BLaER1 (cell line): ENCODE measurements at regions not wholly inside any gene's neighbourhood (a gene's known extent, or its start where the extent isn't known, plus 50 kb on each side); places are given as distances from the start of the nearest gene placed in this dataset.
"Not testable (repeated sequence)": the region's sequence is repeated elsewhere in the genome, so short reads cannot be mapped to it uniquely, and the experiment has no call there.

Experiments used
- H3K27ac ChIP-seq: shearing (Covaris generic); formaldehyde crosslinking; 2 replicates; pipeline ENCODE4 v1.8.1; 2022
- H3K27me3 ChIP-seq: shearing (Covaris generic); formaldehyde crosslinking; 2 replicates; pipeline ENCODE4 v1.8.1; 2022
- H3K36me3 ChIP-seq: shearing (Covaris generic); formaldehyde crosslinking; 2 replicates; pipeline ENCODE4 v1.8.1; 2022
- H3K4me1 ChIP-seq: shearing (Covaris generic); formaldehyde crosslinking; 2 replicates; pipeline ENCODE4 v1.8.1; 2022
- H3K4me2 ChIP-seq: shearing (Covaris generic); formaldehyde crosslinking; 2 replicates; pipeline ENCODE4 v1.8.1; 2022
- H3K4me3 ChIP-seq: shearing (Covaris generic); formaldehyde crosslinking; 2 replicates; pipeline ENCODE4 v1.8.1; 2022
- H3K9ac ChIP-seq: shearing (Covaris generic); formaldehyde crosslinking; 2 replicates; pipeline ENCODE4 v1.8.1; 2022
- H3K9me3 ChIP-seq: shearing (Covaris generic); formaldehyde crosslinking; 2 replicates; pipeline ENCODE4 v1.8.1; 2022
- H4K20me1 ChIP-seq: shearing (Covaris generic); formaldehyde crosslinking; 2 replicates; pipeline ENCODE4 v1.8.1; 2022
- Cebpa-rat ChIP-seq: shearing (Covaris generic); IDR thresholded peaks from 2 replicates; pipeline ENCODE4 v1.8.1; 2022

GRCh38 chr3:169029674-169030285 lies 633.7 kb downstream of the MECOM start:
- Histone ChIP-seq H3K4me3 (no peak overlapping the region), H3K36me3 (no peaks in the 10 kb centered on the region), H3K27me3 (no peaks in the 10 kb centered on the region), H3K9me3 (no peaks in the 10 kb centered on the region), H3K27ac (no peak overlapping the region), H3K4me1 (no peaks in the 10 kb centered on the region), H4K20me1 (no peaks in the 10 kb centered on the region), H3K9ac (no peak overlapping the region), H3K4me2 (no peak overlapping the region)
- no peak for TF ChIP-seq Cebpa-rat

GRCh38 chr3:169028716-169029115 lies 634.8 kb downstream of the MECOM start:
- H3K27ac ChIP-seq, result no peak overlapping the region
- H3K4me2 ChIP-seq, result no peak overlapping the region
- H4K20me1 ChIP-seq, result no peaks in the 10 kb centered on the region
- no peaks in the 10 kb centered on the region for H3K36me3 ChIP-seq
- no peaks in the 10 kb centered on the region for H3K9me3 ChIP-seq
- no peaks in the 10 kb centered on the region for H3K27me3 ChIP-seq
- no peak overlapping the region for H3K4me3 ChIP-seq
- no peaks in the 10 kb centered on the region for H3K4me1 ChIP-seq
- H3K9ac ChIP-seq, result no peak overlapping the region
- no peak for TF ChIP-seq Cebpa-rat

GRCh38 chr3:169026543-169027182 lies 636.8 kb downstream of the MECOM start:
- Histone ChIP-seq H4K20me1 (no peaks in the 10 kb centered on the region), H3K4me1 (no peaks in the 10 kb centered on the region), H3K9me3 (no peaks in the 10 kb centered on the region), H3K27ac (no peak overlapping the region), H3K4me3 (no peak overlapping the region), H3K9ac (no peak overlapping the region), H3K4me2 (no peak overlapping the region), H3K36me3 (no peaks in the 10 kb centered on the region), H3K27me3 (no peaks in the 10 kb centered on the region)
- TF ChIP-seq Cebpa-rat, result no peak

- no peaks in the 10 kb centered on the region for H3K36me3 ChIP-seq
- H3K27ac ChIP-seq, result no peak overlapping the region
- no peaks in the 10 kb centered on the region for H3K9me3 ChIP-seq
- no peak overlapping the region for H3K4me3 ChIP-seq
- no peak for TF ChIP-seq Cebpa-rat
- H3K4me1 ChIP-seq, result no peaks in the 10 kb centered on the region
- H3K27me3 ChIP-seq, result no peaks in the 10 kb centered on the region
- H4K20me1 ChIP-seq, result no peaks in the 10 kb centered on the region
- H3K4me2 ChIP-seq, result no peak overlapping the region
- no peak overlapping the region for H3K9ac ChIP-seq
These were observed 641.1 kb downstream of the MECOM start for GRCh38 chr3:169022457-169022856.

GRCh38 chr3:169020371-169020770 lies 643.1 kb downstream of the MECOM start:
- Histone ChIP-seq H3K27me3 (no peaks in the 10 kb centered on the region), H3K27ac (no peak overlapping the region)
- TF ChIP-seq Cebpa-rat, result no peak

GRCh38 chr3:169009453-169009852 lies 654.1 kb downstream of the MECOM start:
- H4K20me1 ChIP-seq, result no peaks in the 10 kb centered on the region
- H3K27ac ChIP-seq, result no peak overlapping the region
- H3K36me3 ChIP-seq, result no peaks in the 10 kb centered on the region
- H3K27me3 ChIP-seq, result no peaks in the 10 kb centered on the region
- no peak for TF ChIP-seq Cebpa-rat
- no peak overlapping the region for H3K4me3 ChIP-seq
- H3K9ac ChIP-seq, result no peak overlapping the region
- H3K9me3 ChIP-seq, result no peaks in the 10 kb centered on the region
- H3K4me1 ChIP-seq, result no peaks in the 10 kb centered on the region
- H3K4me2 ChIP-seq, result no peak overlapping the region

More at GRCh38 chr3:169020371-169020770, 643.1 kb downstream of the MECOM start:
- no peaks in the 10 kb centered on the region for H3K36me3 ChIP-seq
- H3K9me3 ChIP-seq, result no peaks in the 10 kb centered on the region
- H3K4me3 ChIP-seq, result no peak overlapping the region
- no peak overlapping the region for H3K9ac ChIP-seq
- no peaks in the 10 kb centered on the region for H3K4me1 ChIP-seq
- H3K4me2 ChIP-seq, result no peak overlapping the region
- no peaks in the 10 kb centered on the region for H4K20me1 ChIP-seq

GRCh38 chr3:169008776-169009358 lies 654.6 kb downstream of the MECOM start:
- Histone ChIP-seq H3K4me3 (no peak overlapping the region), H3K4me2 (no peak overlapping the region), H3K9me3 (no peaks in the 10 kb centered on the region), H3K27me3 (no peaks in the 10 kb centered on the region), H3K27ac (no peak overlapping the region), H3K4me1 (no peaks in the 10 kb centered on the region), H3K9ac (no peak overlapping the region), H3K36me3 (no peaks in the 10 kb centered on the region), H4K20me1 (no peaks in the 10 kb centered on the region)
- TF ChIP-seq Cebpa-rat, result no peak

- no peak overlapping the region for H3K4me2 ChIP-seq
- no peak overlapping the region for H3K4me3 ChIP-seq
- no peak overlapping the region for H3K27ac ChIP-seq
- H4K20me1 ChIP-seq, result no peaks in the 10 kb centered on the region
- H3K4me1 ChIP-seq, result no peaks in the 10 kb centered on the region
- no peak for TF ChIP-seq Cebpa-rat
- no peak overlapping the region for H3K9ac ChIP-seq
- no peaks in the 10 kb centered on the region for H3K27me3 ChIP-seq
- H3K9me3 ChIP-seq, result no peaks in the 10 kb centered on the region
- H3K36me3 ChIP-seq, result no peaks in the 10 kb centered on the region
These were observed 656.4 kb downstream of the MECOM start for GRCh38 chr3:169007145-169007544.

GRCh38 chr3:169006398-169006797 lies 657.1 kb downstream of the MECOM start:
- H3K36me3 ChIP-seq, H3K9me3 ChIP-seq, H4K20me1 ChIP-seq, H3K9ac ChIP-seq, H3K4me1 ChIP-seq, H3K4me2 ChIP-seq, H3K27ac ChIP-seq, H3K4me3 ChIP-seq, H3K27me3 ChIP-seq: not testable (repeated sequence)

GRCh38 chr3:169002689-169003088 lies 660.8 kb downstream of the MECOM start:
- Histone ChIP-seq H3K27ac (no peak overlapping the region), H4K20me1 (no peaks in the 10 kb centered on the region), H3K4me2 (no peak overlapping the region), H3K4me3 (no peak overlapping the region), H3K27me3 (no peaks in the 10 kb centered on the region), H3K9me3 (no peaks in the 10 kb centered on the region), H3K36me3 (no peaks in the 10 kb centered on the region), H3K4me1 (no peaks in the 10 kb centered on the region), H3K9ac (no peak overlapping the region)
- no peak for TF ChIP-seq Cebpa-rat
